SK-N-SH (cell line): ENCODE measurements at regions not wholly inside any gene's neighbourhood (a gene's known extent, or its start where the extent isn't known, plus 50 kb on each side); places are given as distances from the start of the nearest gene placed in this dataset.

Source experiments
- CTCF ChIA-PET: fragments of 300-600, 350-600 bp; formaldehyde crosslinking; extraction: SDS; loops from one replicate; lab custom pipeline; 2021; lab: Yijun Ruan, JAX
- POLR2A ChIA-PET: fragments of 350-600 bp; sonication (Branson Sonifier 250); formaldehyde crosslinking; extraction: SDS; loops from one replicate; lab custom pipeline; 2020; ENCODE audit warnings: antibody characterized with exemption, inconsistent platforms; lab: Yijun Ruan, JAX
- DNase-seq: peaks from one replicate; pipeline ENCODE4 v3.0.0; 2012
- H2AFZ ChIP-seq: fragments of 200-600 bp; sonication (generic); 2 replicates; pipeline ENCODE4 v1.8.1; 2016; ENCODE audit warnings: antibody characterized with exemption, mild to moderate bottlenecking, low read depth
- H3F3A ChIP-seq: fragments of 200-600 bp; sonication (generic); replicated peaks from 2 replicates; pipeline ENCODE3; 2016; ENCODE audit warnings: antibody characterized with exemption, mild to moderate bottlenecking; ENCODE audit not compliant: insufficient read depth
- H3K27ac ChIP-seq, 2 experiments: fragments of 200-500 bp in 1 of 2; fragments of 200-600 bp in 1 of 2; sonication (Bioruptor generic) in 1 of 2; sonication (generic), shearing (Covaris generic) in 1 of 2; 2 replicates each; pipeline versions ENCODE4 v1.5.1 to v1.6.1; 2014 to 2016; ENCODE audit warnings: low read depth in 2 of 2, inconsistent platforms in 1 of 2, low read length in 1 of 2, mild to moderate bottlenecking in 1 of 2, mixed read lengths in 1 of 2
- H3K27me3 ChIP-seq: fragments of 200-600 bp; sonication (generic), shearing (Covaris generic); 2 replicates; pipeline ENCODE4 v1.6.1; 2016; ENCODE audit warnings: mixed run types; ENCODE audit not compliant: insufficient read depth
- H3K36me3 ChIP-seq, 2 experiments: fragments of 200-500 bp in 1 of 2; fragments of 200-600 bp in 1 of 2; sonication (Bioruptor generic) in 1 of 2; sonication (generic) in 1 of 2; replicated peaks in 1 of 2; 2 replicates each; pipeline versions ENCODE3 to v1.5.1; 2014 to 2016; ENCODE audit warnings: low read length in 1 of 2, mild to moderate bottlenecking in 1 of 2; ENCODE audit not compliant: insufficient read depth in 2 of 2, control insufficient read depth in 1 of 2
- H3K4me1 ChIP-seq, 2 experiments: fragments of 200-500 bp in 1 of 2; fragments of 200-600 bp in 1 of 2; sonication (Bioruptor generic) in 1 of 2; sonication (generic), shearing (Covaris generic) in 1 of 2; 2 replicates each; pipeline versions ENCODE4 v1.5.1 to v1.6.1; 2014 to 2016; ENCODE audit warnings: low read depth in 1 of 2, low read length in 1 of 2, mixed run types in 1 of 2; ENCODE audit not compliant: insufficient read depth in 2 of 2, control insufficient read depth in 1 of 2
- H3K4me2 ChIP-seq: fragments of 200-600 bp; sonication (generic), shearing (Covaris generic); 2 replicates; pipeline ENCODE4 v1.6.1; 2017; ENCODE audit warnings: mixed run types
- H3K4me3 ChIP-seq, 2 experiments: fragments of 200-500 bp in 1 of 2; fragments of 200-600 bp in 1 of 2; sonication (Bioruptor generic) in 1 of 2; sonication (generic), shearing (Covaris generic) in 1 of 2; 2 replicates each; pipeline versions ENCODE4 v1.5.1 to v1.8.1; 2014 to 2016; ENCODE audit warnings: low read depth in 2 of 2, inconsistent platforms in 1 of 2, low read length in 1 of 2, mild to moderate bottlenecking in 1 of 2, mixed read lengths in 1 of 2, moderate library complexity in 1 of 2
- H3K79me2 ChIP-seq: fragments of 200-600 bp; sonication (generic); 2 replicates; pipeline ENCODE4 v1.8.1; 2017; ENCODE audit warnings: mild to moderate bottlenecking; ENCODE audit not compliant: insufficient read depth
- H3K9ac ChIP-seq: fragments of 200-600 bp; sonication (generic); 2 replicates; pipeline ENCODE4 v1.6.1; 2017; ENCODE audit warnings: mixed run types
- H3K9me2 ChIP-seq: fragments of 200-600 bp; sonication (generic); 2 replicates; pipeline ENCODE4 v1.6.1; 2017; ENCODE audit warnings: mixed run types
- H3K9me3 ChIP-seq: fragments of 200-600 bp; sonication (generic); 2 replicates; pipeline ENCODE4 v1.6.1; 2017; ENCODE audit warnings: mixed run types, mild to moderate bottlenecking, moderate library complexity
- H4K20me1 ChIP-seq: fragments of 200-600 bp; sonication (generic); 2 replicates; pipeline ENCODE4 v1.6.1; 2017; ENCODE audit warnings: mild to moderate bottlenecking, mixed run types; ENCODE audit not compliant: insufficient read depth
- FOSL2 ChIP-seq: IDR thresholded peaks from 2 replicates; pipeline ENCODE4 v1.4.0; 2012; ENCODE audit warnings: low read depth, mild to moderate bottlenecking, moderate library complexity, borderline replicate concordance
- FOXJ3 ChIP-seq: sonication (generic); formaldehyde crosslinking; IDR thresholded peaks from 2 replicates; pipeline ENCODE4 v1.5.1; 2020; ENCODE audit warnings: mild to moderate bottlenecking, missing genetic modification reagents
- JUND ChIP-seq: IDR thresholded peaks from 2 replicates; pipeline ENCODE4 v1.4.0; 2012
- MXI1 ChIP-seq: IDR thresholded peaks from 2 replicates; pipeline ENCODE4 v1.6.1; 2012; ENCODE audit warnings: mild to moderate bottlenecking, low read depth, low read length, improper control_type of control experiment
- POLR2AphosphoS5 ChIP-seq: IDR thresholded peaks from 2 replicates; pipeline ENCODE4 v1.6.1; 2012; ENCODE audit warnings: low read depth, low read length
- RXRA ChIP-seq: IDR thresholded peaks from 2 replicates; pipeline ENCODE4 v1.4.0; 2012; ENCODE audit warnings: low read depth, mild to moderate bottlenecking, borderline replicate concordance
- SIN3A ChIP-seq: IDR thresholded peaks from 2 replicates; pipeline ENCODE4 v1.6.1; 2012; ENCODE audit warnings: low read depth, mild to moderate bottlenecking, low read length, moderate library complexity, borderline replicate concordance
- TCF12 ChIP-seq: IDR thresholded peaks from 2 replicates; pipeline ENCODE4 v1.4.0; 2012
- TEAD4 ChIP-seq: IDR thresholded peaks from 2 replicates; pipeline ENCODE4 v1.4.0; 2012; ENCODE audit warnings: mild to moderate bottlenecking, borderline replicate concordance; ENCODE audit not compliant: insufficient read depth
- WGBS: methylation state at CpG from one replicate; pipeline ENCODE4 v1.1.6; 2017; ENCODE audit warnings: low lambda C conversion rate; 5-methylcytosine and 5-hydroxymethylcytosine counted together
- TF ChIP-seq, protein P1 (sequence below): IDR thresholded peaks from 2 replicates; pipeline ENCODE4 v1.4.0; 2012; ENCODE audit warnings: low read depth
- TF ChIP-seq, protein P2 (sequence below): IDR thresholded peaks from 2 replicates; pipeline ENCODE4 v1.6.1; 2012; ENCODE audit warnings: mild to moderate bottlenecking, low read depth, low read length, moderate library complexity
- TF ChIP-seq, protein P3 (sequence below): IDR thresholded peaks from 2 replicates; pipeline ENCODE4; 2012
- TF ChIP-seq, protein P4 (sequence below): IDR thresholded peaks from 2 replicates; pipeline ENCODE4 v1.4.0; 2012; ENCODE audit warnings: low read depth, borderline replicate concordance
- TF ChIP-seq, protein P5 (sequence below): fragments of 150-350 bp; IDR thresholded peaks from 2 replicates; pipeline ENCODE4 v1.6.1; 2017; ENCODE audit warnings: antibody characterized with exemption, low read length, low read depth, borderline replicate concordance

DNA sequence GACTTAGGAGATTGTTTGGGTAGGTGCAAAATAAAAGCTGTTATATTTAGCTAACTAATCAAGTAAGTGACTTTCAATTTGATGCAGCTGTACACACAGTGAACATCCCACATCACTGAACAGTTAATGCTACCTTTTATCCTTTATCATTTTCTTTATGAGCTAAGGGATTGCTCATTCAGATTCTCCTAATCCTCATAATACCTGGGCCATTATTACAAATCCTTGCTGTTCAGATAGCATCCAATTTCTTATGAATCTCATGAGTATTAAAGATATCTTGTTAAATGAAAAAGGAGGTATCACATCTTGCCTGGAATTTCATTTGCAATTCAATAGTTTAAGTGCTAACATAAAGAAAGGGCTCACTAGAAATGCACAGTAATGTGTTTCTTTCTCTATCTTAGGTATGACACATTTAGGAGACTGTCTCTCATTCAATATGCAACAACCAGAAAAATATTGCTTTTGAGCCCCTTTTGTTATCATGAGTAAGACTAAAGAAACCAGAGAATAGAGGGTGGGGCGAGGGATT is 918.5 kb downstream of the CBLN2 start:
- POLR2A ChIA-PET, result no interaction called here
- H3K9me3 ChIP-seq, result no peaks in the 10 kb centered on the region

More for the DNA sequence above, 918.5 kb downstream of the CBLN2 start:
- CTCF ChIA-PET, result no interaction called here
- TF ChIP-seq JUND (no peak), TEAD4 (no peak), TCF12 (no peak), RXRA (no peak), MXI1 (no peak), FOXJ3 (CRISPR knock-in tag) (no peak), SIN3A (no peak), POLR2AphosphoS5 (no peak), FOSL2 (no peak)
- TF ChIP-seq, protein P1, sequence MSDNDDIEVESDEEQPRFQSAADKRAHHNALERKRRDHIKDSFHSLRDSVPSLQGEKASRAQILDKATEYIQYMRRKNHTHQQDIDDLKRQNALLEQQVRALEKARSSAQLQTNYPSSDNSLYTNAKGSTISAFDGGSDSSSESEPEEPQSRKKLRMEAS, result no peak
- TF ChIP-seq, protein P2, sequence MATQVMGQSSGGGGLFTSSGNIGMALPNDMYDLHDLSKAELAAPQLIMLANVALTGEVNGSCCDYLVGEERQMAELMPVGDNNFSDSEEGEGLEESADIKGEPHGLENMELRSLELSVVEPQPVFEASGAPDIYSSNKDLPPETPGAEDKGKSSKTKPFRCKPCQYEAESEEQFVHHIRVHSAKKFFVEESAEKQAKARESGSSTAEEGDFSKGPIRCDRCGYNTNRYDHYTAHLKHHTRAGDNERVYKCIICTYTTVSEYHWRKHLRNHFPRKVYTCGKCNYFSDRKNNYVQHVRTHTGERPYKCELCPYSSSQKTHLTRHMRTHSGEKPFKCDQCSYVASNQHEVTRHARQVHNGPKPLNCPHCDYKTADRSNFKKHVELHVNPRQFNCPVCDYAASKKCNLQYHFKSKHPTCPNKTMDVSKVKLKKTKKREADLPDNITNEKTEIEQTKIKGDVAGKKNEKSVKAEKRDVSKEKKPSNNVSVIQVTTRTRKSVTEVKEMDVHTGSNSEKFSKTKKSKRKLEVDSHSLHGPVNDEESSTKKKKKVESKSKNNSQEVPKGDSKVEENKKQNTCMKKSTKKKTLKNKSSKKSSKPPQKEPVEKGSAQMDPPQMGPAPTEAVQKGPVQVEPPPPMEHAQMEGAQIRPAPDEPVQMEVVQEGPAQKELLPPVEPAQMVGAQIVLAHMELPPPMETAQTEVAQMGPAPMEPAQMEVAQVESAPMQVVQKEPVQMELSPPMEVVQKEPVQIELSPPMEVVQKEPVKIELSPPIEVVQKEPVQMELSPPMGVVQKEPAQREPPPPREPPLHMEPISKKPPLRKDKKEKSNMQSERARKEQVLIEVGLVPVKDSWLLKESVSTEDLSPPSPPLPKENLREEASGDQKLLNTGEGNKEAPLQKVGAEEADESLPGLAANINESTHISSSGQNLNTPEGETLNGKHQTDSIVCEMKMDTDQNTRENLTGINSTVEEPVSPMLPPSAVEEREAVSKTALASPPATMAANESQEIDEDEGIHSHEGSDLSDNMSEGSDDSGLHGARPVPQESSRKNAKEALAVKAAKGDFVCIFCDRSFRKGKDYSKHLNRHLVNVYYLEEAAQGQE, result no peak
- TF ChIP-seq, protein P3, sequence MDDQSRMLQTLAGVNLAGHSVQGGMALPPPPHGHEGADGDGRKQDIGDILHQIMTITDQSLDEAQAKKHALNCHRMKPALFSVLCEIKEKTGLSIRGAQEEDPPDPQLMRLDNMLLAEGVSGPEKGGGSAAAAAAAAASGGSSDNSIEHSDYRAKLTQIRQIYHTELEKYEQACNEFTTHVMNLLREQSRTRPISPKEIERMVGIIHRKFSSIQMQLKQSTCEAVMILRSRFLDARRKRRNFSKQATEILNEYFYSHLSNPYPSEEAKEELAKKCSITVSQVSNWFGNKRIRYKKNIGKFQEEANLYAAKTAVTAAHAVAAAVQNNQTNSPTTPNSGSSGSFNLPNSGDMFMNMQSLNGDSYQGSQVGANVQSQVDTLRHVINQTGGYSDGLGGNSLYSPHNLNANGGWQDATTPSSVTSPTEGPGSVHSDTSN, result no peak
- TF ChIP-seq, protein P4, sequence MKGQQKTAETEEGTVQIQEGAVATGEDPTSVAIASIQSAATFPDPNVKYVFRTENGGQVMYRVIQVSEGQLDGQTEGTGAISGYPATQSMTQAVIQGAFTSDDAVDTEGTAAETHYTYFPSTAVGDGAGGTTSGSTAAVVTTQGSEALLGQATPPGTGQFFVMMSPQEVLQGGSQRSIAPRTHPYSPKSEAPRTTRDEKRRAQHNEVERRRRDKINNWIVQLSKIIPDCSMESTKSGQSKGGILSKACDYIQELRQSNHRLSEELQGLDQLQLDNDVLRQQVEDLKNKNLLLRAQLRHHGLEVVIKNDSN, result no peak
- TF ChIP-seq, protein P5, sequence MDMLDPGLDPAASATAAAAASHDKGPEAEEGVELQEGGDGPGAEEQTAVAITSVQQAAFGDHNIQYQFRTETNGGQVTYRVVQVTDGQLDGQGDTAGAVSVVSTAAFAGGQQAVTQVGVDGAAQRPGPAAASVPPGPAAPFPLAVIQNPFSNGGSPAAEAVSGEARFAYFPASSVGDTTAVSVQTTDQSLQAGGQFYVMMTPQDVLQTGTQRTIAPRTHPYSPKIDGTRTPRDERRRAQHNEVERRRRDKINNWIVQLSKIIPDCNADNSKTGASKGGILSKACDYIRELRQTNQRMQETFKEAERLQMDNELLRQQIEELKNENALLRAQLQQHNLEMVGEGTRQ, result no peak
- H3K9me2 ChIP-seq, result no peaks in the 10 kb centered on the region
- no peak overlapping the region for H3K27ac ChIP-seq
- H3K4me3 ChIP-seq, result no peak overlapping the region
- no peaks in the 10 kb centered on the region for H3K4me1 ChIP-seq
- DNase-seq, result no peak
- H3K79me2 ChIP-seq, result no peaks in the 10 kb centered on the region
- no peaks in the 10 kb centered on the region for H4K20me1 ChIP-seq
- no peak overlapping the region for H3K9ac ChIP-seq
- 71% methylated on average over 1 of the region's 1 CpG for WGBS
- H2AFZ ChIP-seq, result no peak overlapping the region
- H3F3A ChIP-seq, result no peaks in the 10 kb centered on the region
- H3K4me2 ChIP-seq, result no peak overlapping the region
- no peaks in the 10 kb centered on the region for H3K27me3 ChIP-seq
- H3K36me3 ChIP-seq, result no peaks in the 10 kb centered on the region
